H1 (cell line): ENCODE measurements at regions not wholly inside any gene's neighbourhood (a gene's known extent, or its start where the extent isn't known, plus 50 kb on each side); places are given as distances from the start of the nearest gene placed in this dataset.

Experiments
- CTCF ChIA-PET: fragments of 300-600 bp; sonication (Branson Sonifier 250); formaldehyde crosslinking; loops from one replicate; lab custom pipeline; 2021; ENCODE audit not compliant: partially characterized antibody; lab: Charles Lee
- POLR2A ChIA-PET: fragments of 300-600 bp; sonication (Branson Sonifier 250); formaldehyde crosslinking; loops from one replicate; lab custom pipeline; 2021; ENCODE audit warnings: inconsistent platforms; ENCODE audit not compliant: partially characterized antibody; lab: Charles Lee
- DNase-seq, 2 experiments: peaks; one replicate each; pipeline versions ENCODE4 v3.0.0 to v3.0.0-alpha.2; 2010 to 2022; ENCODE audit warnings: low spot score in 2 of 2, low read depth in 1 of 2, mixed read lengths in 1 of 2
- FAIRE-seq: peaks from 2 replicates; lab custom pipeline; 2011; peaks lifted over from hg19 to GRCh38; lab: Jason Lieb, UNC
- H2AFZ ChIP-seq: 2 replicates; pipeline ENCODE4 v1.8.1; 2012; ENCODE audit warnings: low read length, inconsistent platforms
- H2AK5ac ChIP-seq: 2 replicates; pipeline ENCODE4 v1.6.1; 2013; ENCODE audit warnings: low read depth, low read length
- H2BK120ac ChIP-seq: replicated peaks from 2 replicates; pipeline ENCODE3; 2013; ENCODE audit warnings: low read depth, low read length, inconsistent platforms
- H2BK12ac ChIP-seq: 2 replicates; pipeline ENCODE4 v1.6.1; 2013; ENCODE audit warnings: low read depth, low read length
- H2BK15ac ChIP-seq: 2 replicates; pipeline ENCODE4 v1.6.1; 2013; ENCODE audit warnings: low read length
- H2BK20ac ChIP-seq: 2 replicates; pipeline ENCODE4 v1.6.1; 2013; ENCODE audit warnings: low read length
- H2BK5ac ChIP-seq: 2 replicates; pipeline ENCODE4 v1.6.1; 2013; ENCODE audit warnings: low read depth, low read length
- H3K14ac ChIP-seq: 2 replicates; pipeline ENCODE4 v1.6.1; 2013; ENCODE audit warnings: inconsistent platforms; ENCODE audit not compliant: insufficient read length
- H3K18ac ChIP-seq: 2 replicates; pipeline ENCODE4 v1.6.1; 2013; ENCODE audit warnings: low read length; ENCODE audit errors: extremely low read depth
- H3K23ac ChIP-seq: 2 replicates; pipeline ENCODE4 v1.6.1; 2013; ENCODE audit warnings: inconsistent platforms; ENCODE audit not compliant: insufficient read length
- H3K23me2 ChIP-seq: 2 replicates; pipeline ENCODE4 v1.6.1; 2013; ENCODE audit warnings: low read depth, low read length
- H3K27ac ChIP-seq: 2 replicates; pipeline ENCODE4 v1.6.1; 2011; ENCODE audit warnings: low read depth, low read length, inconsistent platforms
- H3K27me3 ChIP-seq, 4 experiments: replicated peaks in 1 of 4; 1 replicate in 1 of 4; 2 replicates in 3 of 4; pipeline versions ENCODE4 v1.6.1 to v1.8.1; 2011 to 2013; ENCODE audit warnings: low read length in 3 of 4, mild to moderate bottlenecking in 3 of 4, inconsistent platforms in 2 of 4, mixed read lengths in 2 of 4, moderate library complexity in 1 of 4; ENCODE audit not compliant: control insufficient read depth in 3 of 4, insufficient read depth in 3 of 4; ENCODE audit errors: extremely low read depth in 1 of 4
- H3K36me3 ChIP-seq, 4 experiments: 2 replicates each; pipeline versions ENCODE4 v1.6.1 to v1.8.1; 2011 to 2013; ENCODE audit warnings: mild to moderate bottlenecking in 4 of 4, low read length in 3 of 4, moderate library complexity in 2 of 4, control low read depth in 1 of 4, inconsistent platforms in 1 of 4; ENCODE audit not compliant: insufficient read depth in 4 of 4, control insufficient read depth in 2 of 4
- H3K4ac ChIP-seq: replicated peaks from 2 replicates; pipeline ENCODE3; 2013; ENCODE audit warnings: low read length, low read depth, mixed read lengths, inconsistent platforms; ENCODE audit not compliant: insufficient read length
- H3K4me1 ChIP-seq, 4 experiments: replicated peaks in 1 of 4; 1 replicate in 1 of 4; 2 replicates in 3 of 4; pipeline versions ENCODE4 v1.6.1 to v1.8.1; 2011 to 2013; ENCODE audit warnings: low read length in 3 of 4, inconsistent platforms in 2 of 4, mixed read lengths in 1 of 4; ENCODE audit not compliant: insufficient read depth in 4 of 4, control insufficient read depth in 3 of 4
- H3K4me2 ChIP-seq, 2 experiments: 2 replicates each; pipeline versions ENCODE4 v1.6.1 to v1.8.1; 2011 to 2013; ENCODE audit warnings: low read depth in 2 of 2, low read length in 2 of 2, control low read depth in 1 of 2, inconsistent platforms in 1 of 2, mild to moderate bottlenecking in 1 of 2; ENCODE audit not compliant: insufficient read depth in 1 of 2
- H3K4me3 ChIP-seq, 4 experiments: fragments of 200-600, 300-600 bp in 1 of 4; sonication (generic), shearing (Covaris generic), sonication (Bioruptor Twin) in 1 of 4; 2 replicates each; pipeline versions ENCODE4 v1.5.1 to v1.8.1; 2011 to 2016; ENCODE audit warnings: low read length in 4 of 4, low read depth in 3 of 4, control low read depth in 2 of 4, inconsistent platforms in 2 of 4, mild to moderate bottlenecking in 2 of 4, mixed read lengths in 1 of 4, moderate library complexity in 1 of 4; ENCODE audit not compliant: insufficient read depth in 2 of 4; ENCODE audit errors: extremely low read depth in 1 of 4
- H3K56ac ChIP-seq: replicated peaks from 2 replicates; pipeline ENCODE3; 2013; ENCODE audit warnings: low read depth, mild to moderate bottlenecking, mixed read lengths, low read length, inconsistent platforms; ENCODE audit not compliant: insufficient read length
- H3K79me1 ChIP-seq: 2 replicates; pipeline ENCODE4 v1.6.1; 2013; ENCODE audit warnings: low read depth, low read length, control low read depth
- H3K79me2 ChIP-seq, 2 experiments: 2 replicates each; pipeline versions ENCODE4 v1.6.1 to v1.8.1; 2012 to 2013; ENCODE audit warnings: low read length in 2 of 2, mild to moderate bottlenecking in 2 of 2, inconsistent platforms in 1 of 2; ENCODE audit not compliant: insufficient read depth in 2 of 2, control insufficient read depth in 1 of 2
- H3K9ac ChIP-seq, 4 experiments: replicated peaks in 1 of 4; 1 replicate in 1 of 4; 2 replicates in 3 of 4; pipeline versions ENCODE4 v1.6.1 to v1.8.1; 2011 to 2013; ENCODE audit warnings: low read depth in 3 of 4, low read length in 3 of 4, control low read depth in 2 of 4, mild to moderate bottlenecking in 2 of 4, moderate library complexity in 2 of 4, inconsistent platforms in 1 of 4; ENCODE audit errors: extremely low read depth in 1 of 4
- H3K9me3 ChIP-seq, 2 experiments: 2 replicates each; pipeline versions ENCODE4 v1.6.1 to v1.8.1; 2012 to 2013; ENCODE audit warnings: mild to moderate bottlenecking in 2 of 2, moderate library complexity in 2 of 2, control low read depth in 1 of 2, inconsistent platforms in 1 of 2, low read depth in 1 of 2, low read length in 1 of 2, mixed read lengths in 1 of 2; ENCODE audit not compliant: insufficient read depth in 2 of 2
- H4K20me1 ChIP-seq, 2 experiments: replicated peaks in 1 of 2; 2 replicates each; pipeline versions ENCODE3 to v1.8.1; 2011 to 2013; ENCODE audit warnings: inconsistent platforms in 2 of 2, low read length in 2 of 2, mild to moderate bottlenecking in 1 of 2; ENCODE audit not compliant: insufficient read depth in 2 of 2, control insufficient read depth in 1 of 2
- H4K5ac ChIP-seq: 2 replicates; pipeline ENCODE4 v1.6.1; 2013; ENCODE audit warnings: low read length, low read depth, mixed read lengths, inconsistent platforms; ENCODE audit not compliant: insufficient read length
- H4K8ac ChIP-seq: 2 replicates; pipeline ENCODE4 v1.8.0; 2013; ENCODE audit warnings: mild to moderate bottlenecking, moderate library complexity, low read length, inconsistent platforms; ENCODE audit not compliant: insufficient read depth; ENCODE audit errors: extremely low read depth
- H4K91ac ChIP-seq: replicated peaks from 2 replicates; pipeline ENCODE3; 2013; ENCODE audit warnings: low read length, mixed read lengths, inconsistent platforms; ENCODE audit not compliant: insufficient read length
- BCL11A ChIP-seq, 2 experiments: IDR thresholded peaks; one replicate each; pipeline ENCODE4 v1.6.1; 2011; ENCODE audit warnings: low read depth in 2 of 2, low read length in 2 of 2, mild to moderate bottlenecking in 2 of 2
- EP300 ChIP-seq, 2 experiments: IDR thresholded peaks; 1 replicate in 1 of 2; 2 replicates in 1 of 2; pipeline ENCODE4 v1.6.1; 2011 to 2012; ENCODE audit warnings: low read depth in 2 of 2, low read length in 2 of 2, mild to moderate bottlenecking in 2 of 2, borderline replicate concordance in 1 of 2, inconsistent platforms in 1 of 2, moderate library complexity in 1 of 2
- EZH2 ChIP-seq: fragments of 200-600 bp; sonication (generic); IDR thresholded peaks from 2 replicates; pipeline ENCODE4 v1.7.1; 2012; ENCODE audit warnings: low read depth, mild to moderate bottlenecking, moderate library complexity, low read length, inconsistent platforms; ENCODE audit not compliant: severe bottlenecking
- NANOG ChIP-seq: IDR thresholded peaks from 2 replicates; pipeline ENCODE4 v1.6.1; 2011; ENCODE audit warnings: low read length, low read depth, mild to moderate bottlenecking, inconsistent platforms; ENCODE audit not compliant: insufficient read depth, poor library complexity, severe bottlenecking
- WGBS, 2 experiments: shearing (Covaris generic) in 1 of 2; methylation state at CpG; one replicate each; pipeline versions ENCODE4 v1.1.6 to v1.1.7; 2013 to 2015; ENCODE audit warnings: low lambda C conversion rate in 2 of 2, mixed read lengths in 2 of 2, inconsistent platforms in 1 of 2, low coverage in 1 of 2, missing lambda C conversion rate in 1 of 2; ENCODE audit not compliant: insufficient replicate concordance in 2 of 2, insufficient coverage in 1 of 2, insufficient read length in 1 of 2; ENCODE audit errors: extremely low coverage in 1 of 2, missing lambda C conversion rate in 1 of 2; 5-methylcytosine and 5-hydroxymethylcytosine counted together

GRCh38 chr18:42649331-42650035 lies 466.0 kb downstream of the RIT2 start:
- Histone ChIP-seq H2BK12ac (no peak overlapping the region), H3K36me3 (peaks cover 0 to 2% (median 0%) of the 10 kb centered on the region in 4 experiments; a peak in 1 of 8 replicates), H4K91ac (no peak overlapping the region), H4K8ac (no peak overlapping the region), H4K20me1 (no peaks in the 10 kb centered on the region), H3K14ac (no peak overlapping the region), H3K9ac (no peak overlapping the region), H3K4me3 (no peak overlapping the region), H3K4me1 (peaks cover 0 to 14% (median 2%) of the 10 kb centered on the region in 4 experiments; a peak in 2 of 7 replicates), H4K5ac (no peak overlapping the region), H2BK15ac (no peak overlapping the region), H3K23me2 (no peaks in the 10 kb centered on the region), H2BK5ac (no peak overlapping the region), H2AK5ac (no peak overlapping the region), H3K79me1 (no peaks in the 10 kb centered on the region), H3K27me3 (no peaks in the 10 kb centered on the region), H2AFZ (no peak overlapping the region), H3K56ac (no peak overlapping the region), H3K18ac (no peak overlapping the region), H3K4me2 (no peak overlapping the region), H3K27ac (no peak overlapping the region), H3K4ac (no peak overlapping the region), H3K79me2 (no peaks in the 10 kb centered on the region), H2BK20ac (no peak overlapping the region), H2BK120ac (no peak overlapping the region), H3K9me3 (peaks cover 0 to 8% of the 10 kb centered on the region in 2 experiments; a peak in 1 of 4 replicates), H3K23ac (no peak overlapping the region)
- DNase-seq = no peak
- CTCF ChIA-PET = interaction anchor here (1.1 kb wide), 1 partner anchor 12 kb away, joined by 4 read pairs; no protein-coding TSS in a partner anchor
- TF ChIP-seq EP300 (IDR thresholded peaks at IDR 0.05; ENCODE audit: borderline replicate concordance in 1 of 2, low read depth in 2 of 2, low read length in 2 of 2) = no peak
- TF ChIP-seq BCL11A (IDR thresholded peaks at IDR 0.05; ENCODE audit: low read depth in 2 of 2, low read length in 2 of 2) = no peak
- no peak for TF ChIP-seq NANOG
- no peak for TF ChIP-seq EZH2
- POLR2A ChIA-PET = no interaction called here
- no peak for FAIRE-seq
- WGBS, 2 experiments = 93% methylated on average over 5 of the region's 5 CpGs; no CpG with 5 or more reads in 1 of the 2 experiments
